ENCODE measurements at regions not wholly inside any gene's neighbourhood (a gene's known extent, or its start where the extent isn't known, plus 50 kb on each side); places are given as distances from the start of the nearest gene placed in this dataset.

GRCh38 chr5:35339616-35340100, 109.4 kb upstream of the PRLR start:
- Histone ChIP-seq H3K27me3 (ENCODE audit: control insufficient read depth, insufficient read depth, low read length) (no peaks in the 10 kb centered on the region), H2AFZ (ENCODE audit: low read length) (no peak overlapping the region), H3K79me2 (ENCODE audit: control insufficient read depth, insufficient read depth, low read length) (no peaks in the 10 kb centered on the region), H3K4me3 (replicated peaks in 1 of 4; ENCODE audit: control extremely low read depth in 1 of 4, insufficient read depth in 1 of 4, low read depth in 3 of 4, low read length in 4 of 4) (no peak overlapping the region), H3K4me2 (ENCODE audit: extremely low read depth, insufficient read depth, low read length) (no peak overlapping the region), H3K9ac (ENCODE audit: insufficient read depth, low read length) (no peak overlapping the region), H3K4me1 (ENCODE audit: control insufficient read depth, extremely low read depth, insufficient read depth, low read length) (no peaks in the 10 kb centered on the region), H4K20me1 (ENCODE audit: control insufficient read depth, extremely low read depth, insufficient read depth, low read length) (no peaks in the 10 kb centered on the region), H3K9me3 (ENCODE audit: control insufficient read depth, insufficient read depth, low read depth, low read length) (no peaks in the 10 kb centered on the region), H3K27ac (ENCODE audit: insufficient read depth, low read length) (no peak overlapping the region), H3K36me3 (ENCODE audit: control insufficient read depth, insufficient read depth, low read length) (no peaks in the 10 kb centered on the region)
- no peak for DNase-seq (ENCODE audit: low read depth in 2 of 2)
- TF ChIP-seq EZH2 (IDR thresholded peaks at IDR 0.05; ENCODE audit: low read length, missing control alignments) (no peak), CTCF (conservative IDR thresholded peaks at IDR 0.05 in 1 of 2, IDR thresholded peaks at IDR 0.05 in 1 of 2; ENCODE audit: low read depth in 1 of 2, low read length in 2 of 2) (no peak)

- DNase-seq (ENCODE audit: low read depth in 2 of 2): no peak
- Histone ChIP-seq H3K9me3 (ENCODE audit: control insufficient read depth, insufficient read depth, low read depth, low read length) (no peaks in the 10 kb centered on the region), H3K79me2 (ENCODE audit: control insufficient read depth, insufficient read depth, low read length) (no peaks in the 10 kb centered on the region), H3K9ac (ENCODE audit: insufficient read depth, low read length) (no peak overlapping the region), H3K27ac (ENCODE audit: insufficient read depth, low read length) (no peak overlapping the region), H3K4me1 (ENCODE audit: control insufficient read depth, extremely low read depth, insufficient read depth, low read length) (no peaks in the 10 kb centered on the region), H3K4me3 (replicated peaks in 1 of 4; ENCODE audit: control extremely low read depth in 1 of 4, insufficient read depth in 1 of 4, low read depth in 3 of 4, low read length in 4 of 4) (no peak overlapping the region), H3K27me3 (ENCODE audit: control insufficient read depth, insufficient read depth, low read length) (no peaks in the 10 kb centered on the region), H2AFZ (ENCODE audit: low read length) (no peak overlapping the region), H3K36me3 (ENCODE audit: control insufficient read depth, insufficient read depth, low read length) (no peaks in the 10 kb centered on the region), H4K20me1 (ENCODE audit: control insufficient read depth, extremely low read depth, insufficient read depth, low read length) (no peaks in the 10 kb centered on the region), H3K4me2 (ENCODE audit: extremely low read depth, insufficient read depth, low read length) (no peak overlapping the region)
- TF ChIP-seq CTCF (conservative IDR thresholded peaks at IDR 0.05 in 1 of 2, IDR thresholded peaks at IDR 0.05 in 1 of 2; ENCODE audit: low read depth in 1 of 2, low read length in 2 of 2): no peak
Observed at GRCh38 chr5:35339006-35339405, 108.7 kb upstream of the PRLR start.

- Histone ChIP-seq H3K27ac (ENCODE audit: insufficient read depth, low read length) (no peak overlapping the region), H4K20me1 (ENCODE audit: control insufficient read depth, extremely low read depth, insufficient read depth, low read length) (no peaks in the 10 kb centered on the region), H3K9ac (ENCODE audit: insufficient read depth, low read length) (no peak overlapping the region), H3K9me3 (ENCODE audit: control insufficient read depth, insufficient read depth, low read depth, low read length) (no peaks in the 10 kb centered on the region), H3K36me3 (ENCODE audit: control insufficient read depth, insufficient read depth, low read length) (no peaks in the 10 kb centered on the region), H3K4me1 (ENCODE audit: control insufficient read depth, extremely low read depth, insufficient read depth, low read length) (no peaks in the 10 kb centered on the region), H3K79me2 (ENCODE audit: control insufficient read depth, insufficient read depth, low read length) (no peaks in the 10 kb centered on the region), H2AFZ (ENCODE audit: low read length) (no peak overlapping the region), H3K4me3 (replicated peaks in 1 of 4; ENCODE audit: control extremely low read depth in 1 of 4, insufficient read depth in 1 of 4, low read depth in 3 of 4, low read length in 4 of 4) (no peak overlapping the region), H3K27me3 (ENCODE audit: control insufficient read depth, insufficient read depth, low read length) (no peaks in the 10 kb centered on the region), H3K4me2 (ENCODE audit: extremely low read depth, insufficient read depth, low read length) (no peak overlapping the region)
- TF ChIP-seq CTCF (conservative IDR thresholded peaks at IDR 0.05 in 1 of 2, IDR thresholded peaks at IDR 0.05 in 1 of 2; ENCODE audit: low read depth in 1 of 2, low read length in 2 of 2) (no peak), EZH2 (IDR thresholded peaks at IDR 0.05; ENCODE audit: low read length, missing control alignments) (no peak)
- no peak for DNase-seq (ENCODE audit: low read depth in 2 of 2)
Observed at GRCh38 chr5:35338157-35338453, 107.8 kb upstream of the PRLR start.

Data from fibroblast of lung (primary cell).